HG03469 (cell line): ENCODE measurements at regions not wholly inside any gene's neighbourhood (a gene's known extent, or its start where the extent isn't known, plus 50 kb on each side); places are given as distances from the start of the nearest gene placed in this dataset.

Source experiments
- ATAC-seq: cut with Tn5 transposase; IDR thresholded peaks from one replicate; pipeline ENCODE4 v1.9.1; 2021; ENCODE audit warnings: mild to moderate bottlenecking, moderate library complexity, moderate number of reproducible peaks; ENCODE audit not compliant: unreplicated experiment

GRCh38 chr2:67950018-67950417 lies 112.8 kb downstream of the C1D start:
- no peak for ATAC-seq

DNA sequence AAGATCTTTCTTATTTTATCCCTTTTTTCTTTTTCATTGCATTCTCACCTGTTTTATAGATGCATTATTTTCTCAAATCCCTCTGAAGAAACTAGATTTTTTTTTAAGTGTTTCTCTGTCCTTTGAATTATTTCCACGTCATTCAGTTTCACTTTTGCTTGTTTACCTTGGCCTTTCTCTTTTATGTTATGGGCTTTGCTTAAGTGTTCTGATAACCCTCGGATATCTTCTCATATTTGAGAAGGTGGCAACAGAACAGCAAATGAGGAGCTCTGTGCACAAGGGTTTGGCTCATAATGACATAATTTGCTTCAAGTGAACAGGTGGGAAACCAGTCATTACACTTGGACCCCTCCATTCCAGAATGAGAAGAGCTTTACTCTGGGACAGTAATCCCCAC lies 111.9 kb downstream of the C1D start:
- no peak for ATAC-seq

DNA sequence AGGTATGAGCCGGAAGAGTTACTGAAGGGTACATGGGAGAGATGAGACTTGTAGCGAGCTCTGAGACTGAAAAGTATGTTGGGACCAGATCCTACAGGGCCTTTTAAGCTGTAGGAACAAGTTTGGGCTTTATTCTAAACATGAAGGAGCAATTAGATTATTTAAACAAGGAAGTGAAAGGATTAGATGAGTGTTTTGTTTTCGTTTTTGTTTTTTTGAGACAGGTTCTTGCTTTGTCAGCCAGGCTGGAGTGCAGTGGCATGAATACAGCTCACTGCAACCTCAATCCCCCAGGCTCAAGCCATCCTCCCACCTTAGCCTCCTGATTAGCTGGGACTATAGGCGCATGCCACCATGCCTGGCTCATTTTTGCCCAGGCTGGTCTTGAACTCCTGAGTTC lies 110.7 kb downstream of the C1D start:
- ATAC-seq, result no peak

- ATAC-seq, result no peak
Measured at GRCh38 chr2:67954093-67954748, 108.6 kb downstream of the C1D start.

DNA sequence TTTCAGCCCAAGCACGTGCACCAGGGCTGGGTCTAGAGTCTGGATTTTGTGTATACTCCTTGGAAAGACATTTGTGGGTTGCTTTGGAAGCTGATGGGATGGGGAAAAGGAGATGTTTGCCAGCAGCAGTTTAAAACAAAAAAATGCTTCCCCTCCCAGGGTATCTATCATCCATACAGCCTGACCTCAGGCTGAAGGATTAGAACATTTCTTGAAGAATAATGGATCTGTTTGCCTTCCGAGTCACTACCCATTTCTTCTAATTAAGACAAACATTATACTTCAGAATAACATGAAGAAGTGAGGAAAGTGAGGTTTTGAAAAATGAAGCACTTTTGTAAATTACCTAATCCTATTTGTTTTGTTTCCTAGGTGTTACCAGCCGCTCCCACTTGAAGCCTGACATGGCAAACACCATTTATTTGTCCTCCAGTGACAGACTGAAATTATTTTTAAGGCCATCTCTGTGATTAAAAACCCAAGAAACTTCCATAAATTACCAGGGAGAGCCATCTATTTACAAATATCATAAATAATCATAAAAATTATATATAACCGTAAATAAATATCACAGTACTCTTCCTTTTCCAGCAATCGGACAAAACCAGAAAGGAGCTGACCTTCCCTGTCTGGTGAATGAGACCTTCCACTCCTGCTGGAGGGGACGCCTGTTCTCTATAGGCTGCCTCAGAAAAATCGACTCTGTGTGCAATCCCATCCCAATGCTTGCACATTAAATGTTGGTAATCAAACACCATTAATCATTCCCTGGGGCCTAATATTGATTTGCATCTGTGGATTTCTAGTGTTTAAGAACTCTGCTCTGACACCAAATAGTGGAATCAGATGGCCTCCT lies 106.8 kb downstream of the C1D start:
- no peak for ATAC-seq

DNA sequence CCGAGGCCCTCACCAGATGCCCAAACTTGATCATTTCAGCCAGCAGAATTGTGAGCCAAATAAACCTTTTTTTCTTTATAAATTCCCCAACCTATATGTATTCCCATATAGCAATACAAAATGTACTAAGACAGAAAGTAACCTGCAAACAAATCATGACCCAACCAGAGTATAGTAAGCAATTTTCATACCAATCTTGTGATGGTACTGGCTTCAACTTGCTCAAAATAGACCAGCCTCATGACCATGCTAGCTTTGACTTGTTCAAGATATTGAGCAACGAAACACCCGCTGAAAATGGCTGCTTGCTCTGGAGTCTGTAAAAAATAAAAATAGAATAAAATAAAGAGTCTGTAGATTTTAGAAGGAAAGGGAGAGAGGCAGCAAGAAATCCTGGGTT lies 97.6 kb downstream of the C1D start:
- ATAC-seq, result no peak

DNA sequence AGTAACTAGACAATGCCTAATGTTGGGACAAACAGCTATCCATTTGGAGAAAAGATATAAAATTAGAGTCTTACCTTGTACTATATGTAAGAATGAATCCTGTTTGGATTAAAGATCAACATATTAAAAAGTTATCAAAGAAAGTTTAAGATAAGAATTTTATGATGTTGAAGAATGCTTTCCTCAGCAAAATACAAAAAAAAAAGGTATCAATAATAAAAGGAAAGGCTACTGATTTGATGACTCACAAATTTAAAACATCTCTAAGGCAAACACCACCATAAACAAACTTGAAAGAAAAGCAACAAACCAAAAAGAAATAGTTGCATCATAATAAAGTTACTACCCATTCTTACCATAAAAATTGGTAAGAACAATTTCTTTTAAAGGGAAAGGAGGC lies 92.7 kb downstream of the C1D start:
- no peak for ATAC-seq

DNA sequence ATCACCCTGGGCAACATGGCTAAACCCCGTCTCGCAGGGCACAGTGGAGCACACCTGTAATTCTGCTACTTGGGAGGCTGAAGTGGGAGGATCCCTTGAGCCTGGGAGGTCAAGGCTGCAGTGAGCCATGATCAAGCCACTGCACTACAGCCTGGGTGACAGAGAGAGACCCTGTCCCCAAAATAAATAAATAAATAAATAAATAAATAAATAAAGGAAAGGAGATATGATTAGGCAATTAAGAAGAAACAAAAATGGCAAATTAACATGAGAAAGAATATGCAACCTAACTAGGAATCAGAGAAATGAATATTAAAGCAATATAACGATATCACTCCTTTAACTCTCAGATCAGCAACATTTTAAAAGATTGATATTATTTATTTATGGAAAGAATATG lies 92.3 kb downstream of the C1D start:
- no peak for ATAC-seq

DNA sequence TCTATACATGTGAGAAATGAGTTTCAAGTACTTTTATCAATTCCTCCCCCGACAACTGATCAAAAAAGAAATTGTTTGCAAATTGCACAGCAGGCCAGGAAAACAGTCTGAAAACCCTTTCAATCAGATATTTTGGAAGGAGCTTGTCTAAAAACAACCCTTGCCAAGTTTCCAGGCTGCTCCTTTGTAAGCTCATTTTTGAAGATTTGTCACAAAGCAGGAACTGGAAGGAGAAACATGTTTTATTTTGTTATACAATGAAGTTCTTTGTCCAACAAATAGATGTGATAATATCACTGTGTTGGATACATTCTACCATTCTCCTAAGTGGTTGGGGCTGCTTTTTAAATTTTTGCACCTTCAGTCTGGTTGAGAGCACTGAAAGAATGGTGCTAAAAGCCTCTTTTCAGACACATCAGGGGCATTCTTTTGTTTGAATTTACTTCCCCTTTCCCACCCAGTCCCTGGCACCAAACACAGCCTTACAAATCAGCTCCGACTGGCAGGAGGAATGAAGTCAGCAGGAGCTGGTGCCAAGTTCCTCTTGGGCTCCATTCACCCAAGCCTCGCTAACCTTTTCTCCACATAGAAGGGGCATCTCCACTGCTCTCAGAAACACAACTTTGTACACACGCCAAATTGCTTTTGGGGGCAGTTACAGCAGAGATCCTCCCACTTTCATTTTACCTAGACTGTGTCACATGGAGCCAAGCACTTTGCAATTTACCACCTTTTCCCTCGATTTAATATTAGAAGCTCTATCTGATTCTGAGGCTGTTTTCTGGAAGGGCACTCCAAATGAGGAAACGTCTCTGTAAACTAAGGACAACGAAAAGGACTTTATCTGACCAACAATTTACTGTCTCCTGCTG lies 88.0 kb downstream of the C1D start:
- ATAC-seq, result no peak

GRCh38 chr2:67977464-67977863 lies 85.3 kb downstream of the C1D start:
- no peak for ATAC-seq

DNA sequence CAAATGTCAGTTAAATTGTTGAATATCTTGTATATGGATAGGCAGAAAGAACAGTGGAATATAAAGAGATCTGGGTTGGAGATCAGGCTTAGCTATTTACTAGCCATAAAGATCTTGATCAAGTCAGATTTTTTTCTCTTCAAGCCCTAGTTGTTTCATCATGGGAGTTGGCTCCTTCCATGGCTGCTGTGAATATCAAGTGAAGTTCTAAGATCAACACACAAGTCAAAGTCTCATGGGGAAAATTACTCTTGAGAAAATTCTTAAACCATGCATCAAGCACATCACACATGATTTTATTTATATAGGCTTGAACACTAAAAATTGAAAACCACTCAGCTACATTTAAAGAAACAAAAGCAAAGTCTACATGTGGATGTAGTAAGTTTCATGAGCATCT lies 79.8 kb downstream of the C1D start:
- ATAC-seq, result no peak

- ATAC-seq, result no peak
Measured at GRCh38 chr2:67984600-67984999, 78.2 kb downstream of the C1D start.

- ATAC-seq, result no peak
Measured at GRCh38 chr2:67985586-67985985, 77.2 kb downstream of the C1D start.

GRCh38 chr2:67986258-67986657 lies 76.5 kb downstream of the C1D start:
- no peak for ATAC-seq
